ENCODE measurements at regions not wholly inside any gene's neighbourhood (a gene's known extent, or its start where the extent isn't known, plus 50 kb on each side); places are given as distances from the start of the nearest gene placed in this dataset.

DNA sequence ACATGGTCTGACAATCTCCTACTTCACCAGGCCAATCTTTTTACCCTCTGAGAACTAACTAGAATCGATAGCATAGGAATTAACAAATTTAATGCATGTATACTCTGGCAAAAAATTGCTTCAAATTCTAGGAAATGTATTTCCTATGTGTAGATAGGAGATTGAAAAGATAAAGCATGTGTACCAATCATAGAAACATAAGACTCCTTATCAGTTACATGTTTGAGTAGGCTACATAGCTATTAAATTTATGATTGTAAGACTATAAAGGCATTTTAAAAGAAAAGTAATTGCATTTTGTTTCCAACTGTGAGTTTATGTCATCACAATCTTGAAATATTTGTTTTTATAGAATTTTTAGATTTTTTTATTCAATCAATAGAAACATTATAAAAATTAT, 196.6 kb upstream of the HEY2 start:
- no peaks in the 10 kb centered on the region for H3K36me3 Mint-ChIP-seq (ENCODE audit: unreplicated experiment)
- TF ChIP-seq, protein P1, sequence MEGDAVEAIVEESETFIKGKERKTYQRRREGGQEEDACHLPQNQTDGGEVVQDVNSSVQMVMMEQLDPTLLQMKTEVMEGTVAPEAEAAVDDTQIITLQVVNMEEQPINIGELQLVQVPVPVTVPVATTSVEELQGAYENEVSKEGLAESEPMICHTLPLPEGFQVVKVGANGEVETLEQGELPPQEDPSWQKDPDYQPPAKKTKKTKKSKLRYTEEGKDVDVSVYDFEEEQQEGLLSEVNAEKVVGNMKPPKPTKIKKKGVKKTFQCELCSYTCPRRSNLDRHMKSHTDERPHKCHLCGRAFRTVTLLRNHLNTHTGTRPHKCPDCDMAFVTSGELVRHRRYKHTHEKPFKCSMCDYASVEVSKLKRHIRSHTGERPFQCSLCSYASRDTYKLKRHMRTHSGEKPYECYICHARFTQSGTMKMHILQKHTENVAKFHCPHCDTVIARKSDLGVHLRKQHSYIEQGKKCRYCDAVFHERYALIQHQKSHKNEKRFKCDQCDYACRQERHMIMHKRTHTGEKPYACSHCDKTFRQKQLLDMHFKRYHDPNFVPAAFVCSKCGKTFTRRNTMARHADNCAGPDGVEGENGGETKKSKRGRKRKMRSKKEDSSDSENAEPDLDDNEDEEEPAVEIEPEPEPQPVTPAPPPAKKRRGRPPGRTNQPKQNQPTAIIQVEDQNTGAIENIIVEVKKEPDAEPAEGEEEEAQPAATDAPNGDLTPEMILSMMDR (IDR thresholded peaks at IDR 0.05; ENCODE audit: partially characterized antibody, unreplicated experiment): no peak
- no peak overlapping the region for H3K27ac Mint-ChIP-seq (ENCODE audit: unreplicated experiment)
- no peaks in the 10 kb centered on the region for H3K9me3 Mint-ChIP-seq (ENCODE audit: unreplicated experiment)
- DNase-seq: no peak
- H3K27me3 Mint-ChIP-seq (ENCODE audit: unreplicated experiment): no peaks in the 10 kb centered on the region
- no peaks in the 10 kb centered on the region for H3K4me1 Mint-ChIP-seq (ENCODE audit: low read depth, unreplicated experiment)
- no peak overlapping the region for H3K4me3 Mint-ChIP-seq (ENCODE audit: unreplicated experiment)

DNA sequence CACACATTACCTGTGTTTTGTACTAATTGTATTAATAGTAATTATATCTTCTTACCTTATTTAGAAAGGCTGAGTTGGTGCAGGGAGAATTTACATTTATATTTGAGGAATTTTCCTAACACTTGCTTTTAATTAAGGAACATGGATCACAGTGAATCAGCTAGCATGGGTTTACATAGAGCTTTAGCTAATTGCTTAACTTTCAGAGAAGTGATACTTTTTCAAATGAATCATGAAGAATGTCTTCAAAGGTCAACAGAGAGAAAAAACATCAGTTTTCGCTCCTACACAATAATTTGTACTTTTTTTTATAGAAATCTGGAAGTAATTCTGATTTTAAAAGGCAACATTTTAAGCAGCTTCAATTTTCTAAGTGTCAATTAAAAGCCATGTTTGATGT, 195.0 kb upstream of the HEY2 start:
- DNase-seq: no peak
- TF ChIP-seq, protein P1 (IDR thresholded peaks at IDR 0.05; ENCODE audit: partially characterized antibody, unreplicated experiment): no peak
- no peaks in the 10 kb centered on the region for H3K27me3 Mint-ChIP-seq (ENCODE audit: unreplicated experiment)
- no peaks in the 10 kb centered on the region for H3K4me1 Mint-ChIP-seq (ENCODE audit: low read depth, unreplicated experiment)
- H3K36me3 Mint-ChIP-seq (ENCODE audit: unreplicated experiment): no peaks in the 10 kb centered on the region
- no peaks in the 10 kb centered on the region for H3K9me3 Mint-ChIP-seq (ENCODE audit: unreplicated experiment)
- H3K27ac Mint-ChIP-seq (ENCODE audit: unreplicated experiment): no peak overlapping the region
- no peak overlapping the region for H3K4me3 Mint-ChIP-seq (ENCODE audit: unreplicated experiment)

DNA sequence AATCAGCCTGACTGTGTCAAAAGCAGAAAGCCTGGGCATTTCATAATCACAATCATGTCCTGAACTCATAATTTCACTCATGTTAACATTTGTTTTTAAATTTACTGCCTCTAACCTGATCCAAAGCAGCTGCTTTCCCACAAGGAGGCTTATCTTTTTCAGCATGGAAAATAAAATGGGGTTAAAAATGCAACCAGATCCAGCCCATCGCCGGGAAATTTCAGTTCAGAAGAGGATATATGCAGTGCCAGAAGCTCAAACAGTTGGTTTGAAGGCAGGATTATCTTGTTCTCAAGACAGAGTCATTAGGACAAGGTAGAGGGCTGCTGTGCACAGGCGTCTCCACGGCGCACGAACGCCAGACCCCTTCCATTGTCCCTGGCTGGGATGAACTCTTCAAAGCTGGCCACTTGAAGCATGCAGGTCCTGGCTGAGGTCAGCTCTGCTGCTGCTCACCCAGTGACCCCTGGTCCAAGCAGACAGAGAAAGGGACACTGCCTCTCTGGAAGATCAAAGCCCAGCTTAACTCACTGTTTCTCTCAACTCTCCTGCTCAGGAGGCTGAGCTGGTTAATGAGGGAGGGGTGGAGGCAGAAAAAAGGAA, 191.1 kb upstream of the HEY2 start:
- TF ChIP-seq, protein P1 (IDR thresholded peaks at IDR 0.05; ENCODE audit: partially characterized antibody, unreplicated experiment): no peak
- Mint-ChIP-seq H3K9me3 (ENCODE audit: unreplicated experiment) (no peaks in the 10 kb centered on the region), H3K36me3 (ENCODE audit: unreplicated experiment) (no peaks in the 10 kb centered on the region), H3K4me1 (ENCODE audit: low read depth, unreplicated experiment) (no peaks in the 10 kb centered on the region), H3K27me3 (ENCODE audit: unreplicated experiment) (no peaks in the 10 kb centered on the region), H3K27ac (ENCODE audit: unreplicated experiment) (no peak overlapping the region), H3K4me3 (ENCODE audit: unreplicated experiment) (no peak overlapping the region)
- DNase-seq: no peak

DNA sequence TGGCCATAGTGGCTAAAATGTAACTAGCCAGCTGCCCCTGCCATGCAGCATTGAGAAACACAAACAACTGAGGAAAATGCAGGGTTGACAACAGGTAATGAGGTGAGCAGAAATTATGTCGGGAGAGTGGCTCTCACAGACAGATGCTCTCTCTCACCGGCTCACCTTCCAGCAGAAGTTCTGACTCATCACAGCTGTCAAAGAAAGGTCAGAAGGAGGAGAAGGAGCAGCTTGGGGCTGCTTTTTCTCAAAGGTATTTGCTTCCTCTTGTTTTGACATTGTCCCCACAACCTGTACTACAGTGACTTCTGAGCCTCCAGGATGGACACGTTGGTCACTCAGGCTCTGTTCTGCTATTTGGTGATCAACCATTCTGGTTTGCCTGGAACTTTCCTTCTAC, 190.5 kb upstream of the HEY2 start:
- DNase-seq: no peak
- H3K36me3 Mint-ChIP-seq (ENCODE audit: unreplicated experiment): no peaks in the 10 kb centered on the region
- H3K27ac Mint-ChIP-seq (ENCODE audit: unreplicated experiment): no peak overlapping the region
- H3K9me3 Mint-ChIP-seq (ENCODE audit: unreplicated experiment): no peaks in the 10 kb centered on the region
- no peaks in the 10 kb centered on the region for H3K4me1 Mint-ChIP-seq (ENCODE audit: low read depth, unreplicated experiment)
- no peaks in the 10 kb centered on the region for H3K27me3 Mint-ChIP-seq (ENCODE audit: unreplicated experiment)
- TF ChIP-seq, protein P1 (IDR thresholded peaks at IDR 0.05; ENCODE audit: partially characterized antibody, unreplicated experiment): no peak
- no peak overlapping the region for H3K4me3 Mint-ChIP-seq (ENCODE audit: unreplicated experiment)

DNA sequence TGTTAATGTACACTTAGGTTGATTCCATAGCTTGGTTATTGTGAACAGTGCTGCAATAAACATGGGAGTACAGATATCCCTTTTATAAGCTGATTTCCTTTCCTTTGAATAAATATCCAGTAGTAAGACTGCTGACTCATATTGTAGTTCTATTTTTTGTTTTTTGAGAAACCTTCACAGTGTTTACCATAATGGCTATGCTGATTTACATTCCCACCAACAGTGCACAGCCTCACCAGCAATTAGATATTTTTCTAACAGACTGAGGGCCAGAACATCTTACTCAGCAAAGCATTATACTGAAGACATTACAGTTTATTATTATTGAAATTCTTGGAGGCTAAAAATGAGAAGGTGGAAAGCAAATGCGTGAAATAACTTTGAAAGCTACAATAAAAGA, 187.3 kb upstream of the HEY2 start:
- TF ChIP-seq, protein P1 (IDR thresholded peaks at IDR 0.05; ENCODE audit: partially characterized antibody, unreplicated experiment): no peak
- no peaks in the 10 kb centered on the region for H3K27me3 Mint-ChIP-seq (ENCODE audit: unreplicated experiment)
- no peaks in the 10 kb centered on the region for H3K36me3 Mint-ChIP-seq (ENCODE audit: unreplicated experiment)
- H3K4me1 Mint-ChIP-seq (ENCODE audit: low read depth, unreplicated experiment): peaks cover 5% of the 10 kb centered on the region
- H3K9me3 Mint-ChIP-seq (ENCODE audit: unreplicated experiment): no peaks in the 10 kb centered on the region
- no peak for DNase-seq
- no peak overlapping the region for H3K27ac Mint-ChIP-seq (ENCODE audit: unreplicated experiment)
- no peak overlapping the region for H3K4me3 Mint-ChIP-seq (ENCODE audit: unreplicated experiment)
